ENCODE measurements at regions not wholly inside any gene's neighbourhood (a gene's known extent, or its start where the extent isn't known, plus 50 kb on each side); places are given as distances from the start of the nearest gene placed in this dataset.
A peak's percentile ranks its signal among the peaks of the same experiment; 100 is the strongest.

DNA sequence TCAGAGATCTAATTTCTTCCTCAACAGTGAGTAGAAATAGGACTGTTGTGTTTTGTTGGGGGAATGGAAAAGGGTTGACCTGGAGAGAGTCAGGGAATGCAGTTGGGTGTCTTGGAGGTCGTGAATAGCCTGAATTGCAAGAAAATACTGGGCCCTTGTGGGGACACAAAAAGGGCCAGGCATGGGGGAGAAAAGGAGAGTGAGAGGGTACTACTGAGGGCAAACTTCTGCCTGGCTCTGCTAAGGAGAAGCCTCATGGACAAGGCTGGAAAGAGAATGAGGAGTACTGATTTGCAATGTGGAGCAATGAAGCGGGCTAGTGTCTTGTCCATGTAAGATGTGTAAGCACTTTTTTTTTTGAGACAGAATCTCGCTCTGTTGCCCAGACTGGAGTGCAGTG lies 96.2 kb upstream of the IRF2BP2 start:
- DNase-seq: no peak

DNA sequence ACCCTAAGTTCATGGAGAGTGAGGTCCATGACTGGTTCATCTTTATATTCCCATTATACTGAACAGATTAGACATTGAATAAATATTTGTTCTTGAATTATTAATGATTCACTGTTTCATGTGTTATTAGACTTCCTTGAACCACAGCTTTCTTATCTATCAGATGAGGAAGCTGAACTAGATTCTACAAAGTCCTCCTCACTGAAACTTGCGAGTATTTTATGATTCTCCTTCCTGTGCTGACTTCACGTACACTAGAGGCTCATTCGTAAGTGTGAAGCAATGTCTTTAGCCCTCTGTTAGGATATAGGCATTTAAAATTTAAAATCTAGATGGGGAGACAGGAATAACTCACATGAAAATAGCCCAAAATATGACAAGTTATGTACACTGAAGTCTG lies 95.6 kb upstream of the IRF2BP2 start:
- no peak for DNase-seq

DNA sequence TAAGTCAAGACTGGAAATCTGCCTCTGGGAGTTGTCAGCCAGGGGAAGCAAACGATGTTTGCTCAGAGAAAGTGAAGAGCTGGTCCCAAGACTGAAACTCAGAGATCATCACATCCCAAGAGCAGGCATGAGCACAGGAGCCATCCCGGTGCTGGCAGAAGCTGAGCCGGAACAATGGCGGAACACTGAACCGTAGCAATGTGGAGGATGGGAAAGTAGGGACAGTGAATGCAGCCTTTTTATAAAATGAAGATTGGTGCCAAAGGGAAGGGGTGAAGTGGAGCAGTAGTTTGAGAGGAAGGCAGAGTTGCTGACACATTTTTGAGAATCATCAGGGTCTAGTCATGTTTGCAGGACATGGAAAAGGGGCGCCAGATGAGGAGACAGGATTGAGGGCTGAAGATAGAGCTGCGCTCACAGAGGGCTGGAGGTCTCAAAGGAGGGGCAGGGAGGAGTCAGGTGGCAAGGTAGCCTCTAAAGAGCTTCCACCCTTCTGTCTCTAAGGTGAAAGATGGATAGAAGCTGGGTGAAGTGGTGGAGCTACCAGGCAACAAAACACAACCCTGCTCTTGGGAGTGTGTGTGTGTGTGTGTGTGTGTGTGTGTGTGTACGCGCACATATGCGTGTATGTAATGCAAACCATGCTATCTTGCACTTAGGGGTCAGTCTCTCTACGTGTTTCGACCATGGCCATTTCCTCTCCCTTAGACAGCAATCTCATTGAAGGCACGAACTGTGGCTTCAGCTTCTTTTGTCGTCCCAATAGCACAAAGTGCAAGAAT lies 94.3 kb upstream of the IRF2BP2 start:
- DNase-seq: no peak

DNA sequence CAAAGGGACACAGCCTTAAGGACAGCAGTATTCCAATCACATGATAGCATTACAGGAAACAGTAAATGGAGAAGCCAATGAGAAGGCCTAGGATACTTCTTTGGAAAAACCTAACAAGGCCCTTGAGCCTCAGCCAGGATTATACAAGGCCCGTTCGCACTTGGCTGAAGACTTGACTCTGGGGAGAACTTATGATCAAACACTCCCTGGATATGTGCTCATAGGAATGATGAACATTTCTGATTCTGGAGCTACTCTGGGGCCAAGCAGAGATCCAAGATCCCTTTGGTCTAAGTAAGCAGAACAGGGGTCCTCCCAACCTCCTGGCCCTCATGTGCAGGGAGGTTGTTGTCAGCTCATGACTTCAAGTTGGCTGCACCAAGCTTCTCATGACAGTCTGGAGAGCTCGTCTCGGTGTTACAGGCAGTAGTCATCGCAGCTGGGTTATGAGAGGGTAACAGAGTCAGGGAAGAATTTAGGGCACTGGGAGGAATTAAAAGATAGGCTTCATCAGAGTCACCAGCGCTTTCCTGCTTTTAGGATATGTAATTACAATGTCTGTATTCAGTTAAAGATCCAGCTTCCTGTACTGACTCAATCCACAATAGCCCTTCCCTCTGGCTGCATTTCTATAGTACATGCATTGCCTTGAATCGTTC lies 92.5 kb upstream of the IRF2BP2 start:
- no peak for DNase-seq

DNA sequence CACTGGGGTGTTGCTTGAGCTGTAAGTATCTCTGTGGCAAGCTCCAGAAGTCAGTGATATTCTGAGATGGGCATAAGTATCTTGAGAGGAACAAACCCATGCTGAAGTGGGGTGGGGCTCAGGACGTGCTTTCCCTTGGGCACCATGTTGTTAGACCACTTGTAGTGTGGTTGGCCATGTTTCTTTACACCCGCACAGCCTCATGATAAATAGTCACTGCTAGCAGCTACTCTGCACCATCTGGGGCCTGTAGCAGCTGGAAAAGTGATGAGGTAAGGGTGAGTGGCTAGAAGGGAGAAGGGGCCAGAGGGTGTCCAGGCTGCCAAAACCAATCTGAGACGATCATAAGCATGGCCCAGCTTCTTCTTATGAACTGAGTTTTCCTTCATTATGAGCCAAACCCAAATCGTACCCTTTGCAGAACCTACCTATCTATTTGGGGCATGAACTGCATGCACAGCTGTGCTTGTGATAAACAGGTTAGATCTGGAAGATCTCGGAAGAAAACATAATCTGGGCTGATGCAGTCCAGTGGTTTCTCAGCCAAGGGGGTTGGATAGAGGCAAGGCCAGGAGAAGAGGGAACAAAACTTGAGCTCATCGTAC lies 91.9 kb upstream of the IRF2BP2 start:
- no peak for DNase-seq

DNA sequence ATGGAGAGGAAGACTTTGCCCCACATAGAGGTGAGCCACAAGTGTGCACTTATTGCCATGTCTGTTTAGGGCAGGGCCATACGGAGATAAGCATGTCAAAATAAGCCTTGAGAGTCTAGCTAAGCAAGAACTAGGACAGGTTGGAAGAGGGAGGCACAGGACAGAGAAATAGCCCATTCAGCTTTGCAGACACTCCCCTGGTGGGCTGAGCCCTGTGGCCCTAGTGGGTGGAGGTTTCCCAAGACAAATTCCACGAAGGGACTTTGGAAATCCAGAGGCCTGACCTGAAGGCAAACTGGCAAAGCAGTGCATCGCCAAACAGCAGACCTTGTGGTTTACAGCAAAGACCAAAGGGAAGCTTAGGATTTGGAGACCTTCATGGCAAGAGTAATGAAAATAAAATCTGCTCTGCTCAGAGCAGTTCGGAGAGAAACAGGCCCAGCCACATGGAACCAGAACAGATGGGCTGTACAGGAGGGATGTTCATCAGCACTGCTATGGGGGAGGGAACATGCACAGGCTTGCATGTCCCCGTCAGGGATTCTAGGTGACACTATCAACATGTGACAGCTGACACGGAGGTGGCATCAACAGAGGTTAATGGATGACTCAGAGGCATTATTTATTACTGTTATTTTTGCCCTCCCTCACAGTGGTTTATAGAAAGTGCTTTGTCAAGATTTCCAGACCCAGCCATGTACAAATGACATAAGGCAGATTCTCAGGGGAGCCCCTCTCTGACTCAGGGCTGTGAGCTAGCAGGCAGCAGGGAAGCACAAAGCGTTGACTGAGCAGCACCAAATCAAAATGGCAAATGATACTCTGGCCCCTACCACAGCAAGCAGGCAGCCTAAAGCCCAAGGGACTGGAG lies 90.1 kb upstream of the IRF2BP2 start:
- DNase-seq: peak; percentile 87

DNA sequence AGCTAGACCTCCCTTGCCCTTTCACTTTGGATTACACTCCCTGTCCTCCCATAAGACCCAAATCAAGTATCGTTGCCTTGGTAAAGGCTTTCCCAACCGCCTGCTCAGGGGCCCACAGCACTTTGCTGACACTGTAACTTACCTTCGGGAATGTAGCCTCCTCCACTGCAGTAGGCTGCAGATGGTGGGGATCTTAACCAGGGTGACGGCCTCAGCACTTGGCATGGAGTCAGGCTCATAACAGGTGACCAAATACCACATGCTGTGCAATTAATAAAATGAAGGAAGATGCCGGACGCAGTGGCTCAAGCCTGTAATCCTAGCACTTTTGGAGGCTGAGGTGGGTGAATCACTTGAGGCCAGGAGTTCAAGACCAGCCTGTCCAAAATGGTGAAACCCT lies 88.7 kb upstream of the IRF2BP2 start:
- DNase-seq: no peak

DNA sequence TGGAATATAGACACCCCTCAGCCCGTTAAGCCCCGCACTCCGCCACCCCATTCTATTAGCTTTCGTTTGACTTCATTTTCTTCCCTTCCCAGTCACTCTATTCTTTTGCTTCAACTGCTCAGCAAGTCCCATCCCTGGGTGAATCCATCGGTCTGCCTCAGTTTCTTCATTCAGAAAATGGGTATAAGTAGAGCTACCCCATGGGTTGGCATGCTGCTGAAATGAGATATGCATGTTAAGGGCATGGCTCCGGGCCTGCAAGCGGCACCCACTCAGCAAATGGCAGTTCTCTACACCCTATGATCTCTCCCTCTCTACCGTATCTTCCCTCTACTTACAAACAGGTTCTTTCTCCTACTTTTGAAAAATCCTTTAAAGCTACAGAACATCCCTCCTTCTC lies 87.8 kb upstream of the IRF2BP2 start:
- DNase-seq: no peak

DNA sequence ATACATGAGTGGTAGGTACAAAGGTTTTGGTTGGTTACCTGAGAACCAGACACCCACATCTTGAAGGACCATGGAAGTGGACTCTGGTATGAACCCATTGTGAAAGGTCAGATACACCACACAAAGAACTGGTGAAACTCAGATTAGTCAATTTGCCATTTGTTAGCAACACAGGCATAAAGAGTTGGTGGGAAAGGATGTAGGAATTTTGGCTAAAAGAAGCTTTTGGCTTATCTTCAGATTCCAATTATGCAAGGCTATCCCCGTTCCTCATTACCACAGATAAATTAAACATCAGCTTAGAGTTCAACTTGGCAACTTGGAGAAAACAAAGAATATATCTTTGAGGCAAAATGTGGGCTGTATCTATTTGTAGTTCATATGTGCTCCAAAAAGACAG lies 87.0 kb upstream of the IRF2BP2 start:
- no peak for DNase-seq

DNA sequence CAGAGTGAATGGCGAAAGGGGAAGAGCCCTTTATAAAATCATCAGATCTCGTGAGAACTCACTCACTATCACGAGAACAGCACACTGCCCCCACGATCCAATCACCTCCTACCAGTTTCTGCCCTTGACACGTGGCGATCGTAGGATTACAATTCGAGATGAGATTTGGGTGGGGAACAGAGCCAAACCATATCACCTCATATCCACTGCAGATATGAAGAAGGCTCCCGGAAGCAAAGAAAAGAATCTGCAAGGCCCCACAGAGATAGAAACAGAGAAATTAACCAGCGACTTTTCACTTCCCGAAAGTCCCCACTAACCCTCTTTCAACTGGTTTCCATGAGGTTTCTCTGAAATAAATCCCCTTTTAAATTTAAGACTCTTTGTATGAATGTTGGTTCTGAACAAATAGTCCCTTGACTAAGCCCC lies 86.2 kb upstream of the IRF2BP2 start:
- DNase-seq: no peak

DNA sequence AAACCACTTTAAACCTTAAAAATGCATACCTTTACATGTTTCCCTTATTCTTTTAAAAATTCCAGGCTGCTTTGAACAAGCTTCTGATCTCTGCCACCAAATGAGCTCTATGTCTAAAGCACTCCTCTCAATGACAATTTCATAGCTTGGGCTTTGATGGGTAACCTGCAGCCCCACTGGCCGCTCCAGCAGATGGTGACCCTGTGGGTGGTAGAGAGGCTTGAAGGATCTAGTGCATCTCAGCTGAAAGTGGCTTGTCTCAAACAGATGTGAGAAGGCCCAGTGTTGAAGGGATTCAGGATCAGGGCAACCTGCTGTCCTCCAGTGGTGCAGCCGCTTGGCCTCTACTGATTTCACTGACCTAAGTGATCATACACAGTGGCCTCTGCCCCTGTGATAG lies 84.7 kb upstream of the IRF2BP2 start:
- no peak for DNase-seq

DNA sequence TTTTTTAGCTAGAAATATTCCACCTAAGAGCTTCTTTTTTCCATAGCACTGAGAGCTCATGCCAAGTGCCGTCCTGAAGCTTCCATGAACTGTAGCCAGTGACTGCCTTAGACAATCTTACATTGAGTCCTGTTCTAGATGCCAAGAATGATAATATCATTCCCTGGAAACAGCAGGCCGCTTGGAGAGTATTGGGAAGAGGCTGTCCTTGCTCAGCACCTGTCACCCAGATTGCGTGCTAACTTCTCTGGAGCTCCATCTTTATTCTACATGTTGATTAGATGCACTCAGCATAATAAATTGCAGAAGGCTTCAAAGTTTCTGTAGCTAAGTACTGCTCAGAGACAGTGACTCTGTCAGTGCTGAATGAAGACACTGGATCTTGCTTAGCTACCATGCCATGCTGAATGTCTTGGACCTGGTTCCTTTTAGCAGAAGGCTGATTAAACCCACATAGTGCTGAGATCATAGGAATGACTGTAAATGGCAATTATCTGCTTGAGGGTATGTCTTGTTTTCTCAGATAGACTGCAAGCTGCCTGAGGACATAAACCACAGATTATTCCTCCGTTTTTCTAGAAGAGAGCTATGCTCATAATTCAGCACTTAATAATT lies 83.1 kb upstream of the IRF2BP2 start:
- no peak for DNase-seq

DNA sequence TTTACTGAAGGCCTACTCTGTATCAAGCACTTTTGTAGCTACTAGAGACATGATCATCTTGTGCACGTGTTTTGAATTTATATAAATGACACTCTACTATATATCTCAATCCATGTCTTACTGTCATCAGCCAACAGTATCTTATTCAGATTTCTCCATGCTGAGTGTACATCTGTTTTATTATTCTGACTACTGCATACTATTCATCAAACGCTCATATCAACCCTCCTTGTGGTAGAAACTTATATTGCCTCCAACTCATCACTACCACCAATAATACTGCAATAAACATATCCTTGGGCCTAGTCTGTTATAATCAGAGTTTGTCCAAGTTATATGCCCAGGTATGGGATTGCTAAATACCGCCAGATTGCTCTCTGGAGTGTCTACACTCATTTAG lies 81.6 kb upstream of the IRF2BP2 start:
- no peak for DNase-seq

DNA sequence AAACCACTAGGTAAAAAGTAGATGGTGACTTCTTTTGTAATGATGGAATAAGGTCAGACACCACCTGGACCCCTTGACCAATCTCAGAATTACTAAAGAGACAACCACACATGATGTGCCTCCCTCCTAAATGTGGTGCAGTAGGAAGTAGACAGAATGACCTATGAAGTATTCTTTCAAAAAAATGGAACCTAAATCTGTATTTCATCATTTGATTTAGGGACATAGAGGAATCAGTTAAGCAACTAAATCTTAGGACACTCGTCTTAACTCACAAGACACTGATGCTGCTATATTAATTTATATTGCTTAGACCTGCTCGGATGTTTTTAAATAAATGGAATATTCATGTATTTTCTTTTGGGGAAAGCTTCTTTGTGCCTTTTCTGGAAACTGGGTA lies 80.9 kb upstream of the IRF2BP2 start:
- DNase-seq: no peak

DNA sequence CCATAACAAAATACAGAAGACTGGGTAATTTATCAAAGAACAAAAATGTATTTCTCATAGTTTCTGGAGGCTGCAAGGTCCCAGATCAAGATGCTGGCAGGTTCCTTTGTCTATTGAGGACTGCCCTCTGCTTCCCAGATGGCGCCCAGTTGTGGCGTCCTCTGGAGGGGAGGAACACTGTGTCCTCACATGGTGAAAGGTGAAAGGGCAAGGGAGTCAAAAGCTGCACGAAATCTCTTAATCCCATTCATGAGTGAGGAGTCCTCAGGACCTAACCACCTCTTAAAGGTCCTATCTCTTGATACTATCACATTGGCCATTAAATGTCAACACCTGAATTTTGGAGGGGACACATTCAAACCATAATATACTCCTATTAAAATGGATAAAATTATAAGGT lies 79.3 kb upstream of the IRF2BP2 start:
- no peak for DNase-seq

DNA sequence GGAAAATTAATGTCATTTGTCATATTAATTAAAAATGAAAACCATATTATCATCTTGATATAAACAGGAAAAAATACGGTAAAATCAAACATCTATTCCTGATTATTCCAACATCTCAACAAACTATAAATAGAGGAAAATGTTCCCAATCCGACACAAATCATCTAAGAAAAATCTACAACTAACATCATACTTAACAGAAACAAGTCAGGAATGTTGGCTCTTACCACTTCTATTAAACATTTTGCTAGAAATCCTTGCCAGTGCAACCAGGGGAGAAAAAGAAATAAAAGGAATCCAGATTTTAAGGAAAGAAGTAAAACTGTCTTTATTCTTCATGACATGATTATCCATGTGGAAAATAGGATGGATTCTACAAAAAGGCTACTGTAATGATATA lies 77.0 kb upstream of the IRF2BP2 start:
- no peak for DNase-seq

DNA sequence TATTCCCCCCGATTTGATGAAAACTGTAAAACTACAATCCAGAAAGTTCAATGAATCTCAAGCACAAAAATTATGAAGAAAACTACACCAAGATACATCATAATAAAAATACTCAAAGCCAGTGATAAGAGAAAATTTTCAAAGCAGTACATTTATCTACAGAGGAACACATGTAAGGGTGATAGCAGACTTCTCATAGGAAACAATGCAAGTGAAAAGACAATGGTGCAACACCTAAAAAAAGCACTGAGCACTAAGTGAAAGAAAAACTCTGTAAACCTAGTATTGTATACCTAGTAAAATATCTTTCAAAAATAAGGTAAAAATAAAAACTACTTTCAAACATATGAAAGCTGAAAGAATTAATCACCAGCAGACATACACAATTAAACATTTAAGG lies 76.1 kb upstream of the IRF2BP2 start:
- DNase-seq: no peak

DNA sequence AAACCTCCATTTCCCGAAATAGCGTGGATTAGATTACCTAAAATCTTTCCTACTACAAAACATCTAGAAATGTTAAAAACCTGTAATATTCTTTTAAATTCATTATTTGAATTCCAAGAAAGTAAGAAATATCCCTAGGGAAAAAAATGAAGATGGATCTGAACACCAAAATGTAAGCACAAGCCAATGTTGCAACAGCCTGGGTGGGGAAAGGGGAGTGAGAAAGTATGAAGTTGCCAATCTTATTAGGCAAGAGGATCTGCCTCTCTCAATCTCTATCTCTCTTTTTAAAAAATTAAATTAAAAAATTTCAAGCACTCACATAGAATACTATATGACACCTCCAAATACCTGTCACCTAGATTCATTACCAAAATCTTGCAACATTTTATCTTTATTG lies 74.9 kb upstream of the IRF2BP2 start:
- DNase-seq: no peak

DNA sequence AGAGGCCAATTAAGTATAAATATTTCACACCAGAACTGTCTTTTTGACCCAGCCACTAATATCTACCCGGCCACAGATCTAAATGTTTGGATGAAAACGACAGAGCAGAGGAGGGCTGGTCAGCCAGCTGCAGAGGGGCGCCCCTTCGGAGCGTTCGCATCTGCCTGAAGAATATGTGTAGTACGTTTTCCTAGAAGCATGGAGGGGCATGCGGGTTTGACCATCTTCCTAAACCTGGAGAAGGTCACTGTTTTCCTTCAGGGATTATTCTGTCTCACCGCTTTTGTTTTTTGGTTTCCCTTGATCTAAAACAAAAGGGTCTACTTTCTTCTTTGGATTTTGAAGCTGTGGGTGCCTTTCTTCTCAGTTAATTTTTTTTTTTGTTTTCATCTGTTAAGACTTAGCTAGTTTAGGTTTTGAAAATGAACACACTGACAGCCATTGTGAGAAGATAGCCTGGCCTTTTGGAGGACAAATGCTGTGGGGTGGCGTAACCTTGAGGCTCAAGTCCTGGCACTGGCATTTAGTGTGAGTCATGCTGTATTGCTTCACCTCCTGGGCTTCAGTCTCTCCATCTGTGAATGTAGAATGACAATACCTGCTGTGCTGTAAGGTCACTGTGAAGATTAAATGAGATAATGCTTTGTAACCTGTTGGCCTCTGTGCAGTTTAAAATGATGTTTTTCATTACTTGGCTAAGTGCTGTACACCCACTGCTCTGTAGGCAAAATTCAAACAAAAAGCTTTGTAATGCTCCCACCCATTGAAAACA lies 74.1 kb upstream of the IRF2BP2 start:
- no peak for DNase-seq

DNA sequence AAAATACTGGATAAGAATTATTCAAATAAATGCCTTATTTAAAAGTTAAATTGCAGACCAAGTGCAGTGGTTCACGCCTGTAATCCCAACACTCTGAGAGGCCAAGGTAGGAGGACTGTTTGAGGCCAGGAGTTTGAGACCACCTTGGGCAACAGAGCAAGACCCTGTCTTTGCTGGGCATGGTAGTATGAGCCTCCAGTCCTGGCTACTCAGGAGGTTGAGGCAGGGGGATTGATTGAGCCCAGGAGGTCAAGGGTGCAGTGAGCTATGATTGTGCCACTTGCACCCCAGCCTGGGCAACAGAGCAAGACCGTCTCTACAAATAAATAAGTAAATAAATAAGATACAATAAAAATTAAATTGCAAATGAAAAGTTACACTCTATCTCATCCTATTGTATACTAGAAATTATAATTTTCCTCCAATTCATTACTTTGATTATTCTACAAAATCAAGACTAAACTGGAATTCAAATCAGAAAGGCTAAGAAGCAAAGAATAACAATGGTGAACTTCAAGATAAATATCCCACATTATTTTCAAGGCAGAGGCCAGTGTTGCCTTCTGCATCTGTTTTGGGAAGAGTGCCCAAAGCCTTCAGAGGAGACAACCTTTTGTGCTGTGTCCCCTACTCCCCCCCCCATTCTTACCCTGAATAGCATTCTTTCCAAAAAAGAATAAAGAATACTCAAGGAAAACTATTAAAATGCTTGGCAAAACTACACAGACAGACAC lies 73.3 kb upstream of the IRF2BP2 start:
- DNase-seq: no peak

DNA sequence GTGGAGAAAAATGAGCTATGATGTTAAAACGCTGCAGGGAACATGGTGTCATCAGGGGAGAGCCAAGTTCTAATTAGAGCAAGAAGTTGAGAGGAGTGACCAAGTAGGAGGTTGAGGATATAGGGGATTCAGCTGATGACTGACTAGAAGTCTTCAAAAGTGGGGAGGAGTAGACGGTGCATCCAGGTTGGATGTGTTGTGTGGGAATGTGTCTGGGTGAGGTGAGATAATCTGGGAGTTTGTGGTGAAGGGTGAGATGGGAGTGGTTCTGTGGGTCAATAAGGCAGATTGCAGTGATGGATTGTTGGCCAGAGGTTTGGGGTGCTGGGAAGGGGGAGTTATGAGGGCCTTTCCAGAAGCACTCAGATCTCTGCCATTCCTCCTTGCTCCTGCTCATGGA lies 72.0 kb upstream of the IRF2BP2 start:
- no peak for DNase-seq

All from NCI-H1436 treated with DMSO at 0.1 percent for 48 hours (cell line).